ENCODE measurements at regions not wholly inside any gene's neighbourhood (a gene's known extent, or its start where the extent isn't known, plus 50 kb on each side); places are given as distances from the start of the nearest gene placed in this dataset.

DNA sequence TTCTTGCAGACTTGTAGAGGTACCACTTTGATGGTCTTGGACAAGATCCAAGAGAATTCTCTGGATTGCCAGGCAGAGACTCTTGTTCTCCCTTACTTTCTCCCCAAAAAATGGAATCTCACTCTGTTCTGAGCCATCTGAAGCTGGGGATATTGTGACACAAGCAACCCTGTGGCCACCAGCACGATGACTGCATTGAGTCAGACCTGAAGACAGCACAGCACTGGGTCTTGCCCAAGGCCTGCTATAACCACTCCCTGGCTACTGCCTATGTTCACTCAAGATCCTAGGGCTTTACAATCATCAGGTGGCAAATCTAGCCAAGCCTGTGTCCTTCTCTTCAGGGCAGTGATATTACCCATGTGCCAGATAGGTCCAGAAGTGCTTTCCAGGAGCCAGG is 202.5 kb upstream of the SERP2 start:
- no peak for TF ChIP-seq POLR2A (IDR thresholded peaks at IDR 0.05)
- no peak for TF ChIP-seq POLR2AphosphoS5 (IDR thresholded peaks at IDR 0.05)
- TF ChIP-seq CTCF (IDR thresholded peaks at IDR 0.05), result no peak
- no peaks in the 10 kb centered on the region for H3K4me1 ChIP-seq
- no peaks in the 10 kb centered on the region for H3K9me3 ChIP-seq
- no peaks in the 10 kb centered on the region for H3K36me3 ChIP-seq
- intact Hi-C loops (cut with DNase I; ENCODE audit: low total_unique reads), result no loop called here
- no peak for DNase-seq (ENCODE audit: low spot score in 2 of 2)
- H3K4me3 ChIP-seq, result no peak overlapping the region
- H3K27me3 ChIP-seq, result no peaks in the 10 kb centered on the region
- H3K27ac ChIP-seq, result no peak overlapping the region

- no peaks in the 10 kb centered on the region for H3K27me3 ChIP-seq
- no peaks in the 10 kb centered on the region for H3K36me3 ChIP-seq
- no peak for TF ChIP-seq POLR2AphosphoS5 (IDR thresholded peaks at IDR 0.05)
- no peak for TF ChIP-seq POLR2A (IDR thresholded peaks at IDR 0.05)
- TF ChIP-seq CTCF (IDR thresholded peaks at IDR 0.05), result no peak
- no peak overlapping the region for H3K27ac ChIP-seq
- H3K4me1 ChIP-seq, result no peaks in the 10 kb centered on the region
- H3K4me3 ChIP-seq, result no peak overlapping the region
- intact Hi-C loops (cut with DNase I; ENCODE audit: low total_unique reads), result no loop called here
- DNase-seq (ENCODE audit: low spot score in 2 of 2), result no peak
- no peaks in the 10 kb centered on the region for H3K9me3 ChIP-seq
These were observed 201.8 kb upstream of the SERP2 start for GRCh38 chr13:44171861-44172260.

DNA sequence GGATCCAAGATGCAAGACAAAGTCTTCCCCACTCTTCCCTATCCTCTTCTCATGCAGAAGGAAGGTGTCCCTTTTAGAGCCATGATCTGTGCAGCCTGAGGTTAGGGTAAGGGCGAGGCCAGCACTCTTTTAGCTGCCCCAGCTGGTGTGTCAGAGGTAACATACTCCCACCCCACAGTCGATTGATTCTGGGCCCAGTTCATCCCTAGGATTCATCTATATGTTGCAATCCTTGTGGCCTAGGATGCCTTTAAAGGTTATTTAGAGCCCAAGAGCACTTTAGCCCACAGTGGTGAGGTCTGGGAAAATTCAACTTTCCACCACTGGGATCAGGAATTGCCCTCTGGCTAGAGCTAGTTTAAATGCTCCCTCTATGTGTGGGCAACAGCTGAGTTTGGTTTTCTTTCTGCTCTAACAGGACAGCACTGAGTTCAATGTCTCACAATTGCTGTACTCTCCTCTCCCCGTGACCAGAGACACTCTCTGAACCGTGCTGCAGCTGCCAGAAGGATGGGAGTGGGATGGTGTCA is 201.3 kb upstream of the SERP2 start:
- no peak for DNase-seq (ENCODE audit: low spot score in 2 of 2)
- Histone ChIP-seq H3K9me3 (no peaks in the 10 kb centered on the region), H3K36me3 (no peaks in the 10 kb centered on the region), H3K27me3 (no peaks in the 10 kb centered on the region), H3K27ac (no peak overlapping the region), H3K4me1 (no peaks in the 10 kb centered on the region), H3K4me3 (no peak overlapping the region)
- TF ChIP-seq POLR2AphosphoS5 (IDR thresholded peaks at IDR 0.05) (no peak), POLR2A (IDR thresholded peaks at IDR 0.05) (no peak), CTCF (IDR thresholded peaks at IDR 0.05) (no peak)
- intact Hi-C loops (cut with DNase I; ENCODE audit: low total_unique reads), result no loop called here

GRCh38 chr13:44174769-44175425 is 198.7 kb upstream of the SERP2 start:
- Histone ChIP-seq H3K4me3 (no peak overlapping the region), H3K27me3 (no peaks in the 10 kb centered on the region), H3K36me3 (no peaks in the 10 kb centered on the region), H3K4me1 (no peaks in the 10 kb centered on the region), H3K27ac (no peak overlapping the region), H3K9me3 (no peaks in the 10 kb centered on the region)
- intact Hi-C loops (cut with DNase I; ENCODE audit: low total_unique reads), result no loop called here
- no peak for DNase-seq (ENCODE audit: low spot score in 2 of 2)
- TF ChIP-seq CTCF (IDR thresholded peaks at IDR 0.05), result no peak
- TF ChIP-seq POLR2A (IDR thresholded peaks at IDR 0.05), result no peak
- no peak for TF ChIP-seq POLR2AphosphoS5 (IDR thresholded peaks at IDR 0.05)

DNA sequence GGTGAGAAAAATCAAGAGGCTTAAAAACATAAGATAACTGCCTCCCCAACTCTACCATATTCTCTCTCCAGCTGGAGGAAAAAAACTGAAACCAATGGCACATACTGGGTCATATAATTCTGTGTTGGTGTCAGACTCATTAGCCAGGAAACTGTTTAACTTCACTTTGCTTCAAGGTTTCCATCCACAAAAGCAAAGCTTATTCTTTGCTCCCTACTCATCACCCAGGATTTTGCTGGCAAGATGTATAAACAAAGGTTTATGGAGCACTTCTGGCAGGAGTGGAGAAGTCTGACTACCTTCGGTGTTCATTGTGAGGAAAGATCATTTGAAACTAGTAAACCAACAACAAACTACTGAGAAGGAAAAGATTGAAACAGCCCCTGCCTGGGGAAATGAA is 197.5 kb upstream of the SERP2 start:
- Histone ChIP-seq H3K36me3 (no peaks in the 10 kb centered on the region), H3K4me1 (no peaks in the 10 kb centered on the region), H3K27ac (no peak overlapping the region), H3K27me3 (no peaks in the 10 kb centered on the region), H3K4me3 (no peak overlapping the region), H3K9me3 (no peaks in the 10 kb centered on the region)
- DNase-seq (ENCODE audit: low spot score in 2 of 2), result no peak
- TF ChIP-seq CTCF (IDR thresholded peaks at IDR 0.05) (no peak), POLR2AphosphoS5 (IDR thresholded peaks at IDR 0.05) (no peak)
- intact Hi-C loops (cut with DNase I; ENCODE audit: low total_unique reads), result no loop called here
